ENCODE measurements at regions not wholly inside any gene's neighbourhood (a gene's known extent, or its start where the extent isn't known, plus 50 kb on each side); places are given as distances from the start of the nearest gene placed in this dataset.

DNA sequence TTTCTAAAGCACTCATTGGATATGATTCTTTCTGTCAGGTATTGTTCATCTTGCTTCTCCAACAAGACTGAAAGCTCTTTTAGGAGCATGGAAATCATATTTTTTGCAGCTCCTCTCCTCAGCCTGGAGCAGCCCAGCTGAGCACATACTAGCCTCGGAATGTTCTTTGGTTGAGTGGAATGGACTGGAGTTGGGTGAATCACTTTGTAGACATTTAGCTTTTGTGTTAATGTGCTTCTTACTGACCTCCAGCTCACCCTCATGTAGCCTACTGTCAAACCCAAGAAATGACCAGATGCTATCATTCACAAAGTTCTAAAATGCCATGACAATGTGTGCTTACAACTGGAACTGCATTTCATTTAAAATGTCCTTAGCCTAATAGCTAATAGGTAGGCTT lies 161.1 kb downstream of the NUAK1 start:
- Histone ChIP-seq H3K4me3 (ENCODE audit: low read depth, low read length) (no peak overlapping the region), H2AFZ (no peak overlapping the region), H3K27me3 (ENCODE audit: control insufficient read depth, insufficient read depth, low read length) (no peaks in the 10 kb centered on the region), H3K4me1 (peaks cover 11% of the 10 kb centered on the region), H3K79me2 (no peaks in the 10 kb centered on the region), H3K4me2 (ENCODE audit: low read length) (no peak overlapping the region), H3K9me3 (ENCODE audit: control insufficient read depth, low read length) (no peaks in the 10 kb centered on the region), H3K36me3 (ENCODE audit: control insufficient read depth, insufficient read depth, low read length) (no peaks in the 10 kb centered on the region), H3K27ac (no peak overlapping the region), H3K9ac (no peak overlapping the region)
- TF ChIP-seq, protein P1, sequence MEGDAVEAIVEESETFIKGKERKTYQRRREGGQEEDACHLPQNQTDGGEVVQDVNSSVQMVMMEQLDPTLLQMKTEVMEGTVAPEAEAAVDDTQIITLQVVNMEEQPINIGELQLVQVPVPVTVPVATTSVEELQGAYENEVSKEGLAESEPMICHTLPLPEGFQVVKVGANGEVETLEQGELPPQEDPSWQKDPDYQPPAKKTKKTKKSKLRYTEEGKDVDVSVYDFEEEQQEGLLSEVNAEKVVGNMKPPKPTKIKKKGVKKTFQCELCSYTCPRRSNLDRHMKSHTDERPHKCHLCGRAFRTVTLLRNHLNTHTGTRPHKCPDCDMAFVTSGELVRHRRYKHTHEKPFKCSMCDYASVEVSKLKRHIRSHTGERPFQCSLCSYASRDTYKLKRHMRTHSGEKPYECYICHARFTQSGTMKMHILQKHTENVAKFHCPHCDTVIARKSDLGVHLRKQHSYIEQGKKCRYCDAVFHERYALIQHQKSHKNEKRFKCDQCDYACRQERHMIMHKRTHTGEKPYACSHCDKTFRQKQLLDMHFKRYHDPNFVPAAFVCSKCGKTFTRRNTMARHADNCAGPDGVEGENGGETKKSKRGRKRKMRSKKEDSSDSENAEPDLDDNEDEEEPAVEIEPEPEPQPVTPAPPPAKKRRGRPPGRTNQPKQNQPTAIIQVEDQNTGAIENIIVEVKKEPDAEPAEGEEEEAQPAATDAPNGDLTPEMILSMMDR (IDR thresholded peaks at IDR 0.05), result no peak

DNA sequence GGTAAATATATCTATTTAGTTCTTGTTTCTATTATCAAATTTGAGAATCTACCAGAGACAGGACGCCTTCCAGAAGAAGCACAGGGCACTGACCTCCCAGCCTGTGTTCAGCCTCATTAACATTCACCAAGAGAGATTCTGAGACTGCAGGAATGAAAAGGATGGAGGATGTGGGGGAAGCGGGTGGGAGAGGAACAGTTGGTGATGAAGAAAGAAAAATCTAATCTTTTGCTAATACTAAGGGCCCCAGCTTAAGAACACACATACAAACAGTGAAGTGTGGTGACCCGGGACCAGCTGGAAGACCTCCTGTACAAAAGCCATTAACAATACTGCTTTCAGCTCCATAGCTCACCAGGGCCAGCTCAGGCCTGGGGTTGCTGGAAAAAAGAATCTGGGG lies 160.5 kb downstream of the NUAK1 start:
- Histone ChIP-seq H3K9me3 (ENCODE audit: control insufficient read depth, low read length) (no peaks in the 10 kb centered on the region), H3K4me2 (ENCODE audit: low read length) (no peak overlapping the region), H3K4me1 (peaks cover 11% of the 10 kb centered on the region), H3K27ac (no peak overlapping the region), H3K36me3 (ENCODE audit: control insufficient read depth, insufficient read depth, low read length) (no peaks in the 10 kb centered on the region), H2AFZ (no peak overlapping the region), H3K27me3 (ENCODE audit: control insufficient read depth, insufficient read depth, low read length) (no peaks in the 10 kb centered on the region), H3K9ac (no peak overlapping the region), H3K79me2 (no peaks in the 10 kb centered on the region), H3K4me3 (ENCODE audit: low read depth, low read length) (no peak overlapping the region)
- TF ChIP-seq, protein P1 (IDR thresholded peaks at IDR 0.05), result no peak

DNA sequence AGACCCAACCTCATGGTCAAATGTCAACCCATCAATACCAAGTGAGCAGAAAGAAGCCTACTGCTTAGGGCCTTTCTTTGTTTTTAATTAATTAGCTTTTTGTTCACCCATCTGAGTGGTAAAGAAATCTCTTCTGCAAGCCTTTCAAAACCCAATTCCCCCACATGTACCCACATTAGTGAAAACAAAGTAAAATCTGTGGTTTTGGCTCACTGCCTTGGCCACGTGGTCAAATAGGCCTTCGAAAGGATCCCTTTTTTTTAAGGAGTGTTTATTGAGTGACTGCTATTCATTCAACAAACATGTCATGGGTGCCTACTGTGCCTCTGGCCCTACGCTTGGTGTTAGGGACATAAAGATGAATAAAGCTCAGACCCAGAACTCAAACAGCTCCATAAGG lies 160.1 kb downstream of the NUAK1 start:
- no peak overlapping the region for H3K4me2 ChIP-seq (ENCODE audit: low read length)
- H3K27me3 ChIP-seq (ENCODE audit: control insufficient read depth, insufficient read depth, low read length), result no peaks in the 10 kb centered on the region
- peaks cover 11% of the 10 kb centered on the region for H3K4me1 ChIP-seq
- no peaks in the 10 kb centered on the region for H3K79me2 ChIP-seq
- no peak overlapping the region for H2AFZ ChIP-seq
- H3K9ac ChIP-seq, result no peak overlapping the region
- no peak overlapping the region for H3K4me3 ChIP-seq (ENCODE audit: low read depth, low read length)
- no peak overlapping the region for H3K27ac ChIP-seq
- no peaks in the 10 kb centered on the region for H3K9me3 ChIP-seq (ENCODE audit: control insufficient read depth, low read length)
- no peaks in the 10 kb centered on the region for H3K36me3 ChIP-seq (ENCODE audit: control insufficient read depth, insufficient read depth, low read length)
- TF ChIP-seq, protein P1 (IDR thresholded peaks at IDR 0.05), result no peak

DNA sequence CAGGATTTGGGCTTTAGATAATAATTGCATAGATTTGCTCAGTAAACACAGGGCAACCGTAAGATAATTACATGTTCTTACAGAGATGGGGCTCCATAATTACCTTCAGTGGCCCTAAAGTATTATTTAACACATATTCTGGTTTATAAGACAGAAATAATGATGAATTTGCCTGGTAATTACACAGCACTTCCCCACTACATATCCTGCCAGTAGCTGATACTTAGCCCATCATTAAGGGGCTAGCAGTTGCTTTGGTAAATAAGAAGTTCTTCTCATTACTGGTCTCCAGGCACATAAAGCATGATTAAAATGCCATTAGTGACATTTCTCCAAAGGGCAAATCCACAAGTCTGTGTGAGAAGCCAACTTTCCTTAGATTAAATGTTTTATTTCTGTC lies 158.7 kb downstream of the NUAK1 start:
- Histone ChIP-seq H3K9ac (no peak overlapping the region), H3K79me2 (no peaks in the 10 kb centered on the region), H3K4me3 (ENCODE audit: low read depth, low read length) (no peak overlapping the region), H3K4me1 (peaks cover 11% of the 10 kb centered on the region), H3K4me2 (ENCODE audit: low read length) (no peak overlapping the region), H3K36me3 (ENCODE audit: control insufficient read depth, insufficient read depth, low read length) (no peaks in the 10 kb centered on the region), H3K27me3 (ENCODE audit: control insufficient read depth, insufficient read depth, low read length) (no peaks in the 10 kb centered on the region), H3K9me3 (ENCODE audit: control insufficient read depth, low read length) (no peaks in the 10 kb centered on the region), H3K27ac (no peak overlapping the region), H2AFZ (no peak overlapping the region)
- TF ChIP-seq, protein P1 (IDR thresholded peaks at IDR 0.05), result no peak

DNA sequence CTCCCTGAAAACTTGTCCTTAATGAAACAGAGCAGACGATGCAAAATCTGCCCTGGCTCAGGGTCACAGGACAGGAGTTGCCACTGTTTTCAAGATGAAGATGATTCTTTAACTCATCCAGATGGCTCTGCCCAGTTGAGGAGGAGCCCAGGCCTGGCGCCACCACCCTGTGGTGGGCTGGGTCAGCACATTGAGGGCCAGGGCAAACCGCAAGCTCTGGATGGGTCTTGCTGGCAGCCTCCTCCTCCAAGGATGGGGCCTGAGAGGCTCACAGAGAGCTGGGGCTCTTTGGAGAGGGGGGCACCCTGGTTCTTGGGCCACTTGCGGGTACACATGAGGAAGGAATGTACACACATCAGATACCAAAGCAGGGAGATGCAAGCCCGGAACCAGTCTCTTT lies 158.2 kb downstream of the NUAK1 start:
- no peak overlapping the region for H2AFZ ChIP-seq
- peaks cover 11% of the 10 kb centered on the region for H3K4me1 ChIP-seq
- H3K36me3 ChIP-seq (ENCODE audit: control insufficient read depth, insufficient read depth, low read length), result no peaks in the 10 kb centered on the region
- no peak overlapping the region for H3K4me3 ChIP-seq (ENCODE audit: low read depth, low read length)
- no peaks in the 10 kb centered on the region for H3K27me3 ChIP-seq (ENCODE audit: control insufficient read depth, insufficient read depth, low read length)
- no peak overlapping the region for H3K4me2 ChIP-seq (ENCODE audit: low read length)
- H3K9me3 ChIP-seq (ENCODE audit: control insufficient read depth, low read length), result no peaks in the 10 kb centered on the region
- TF ChIP-seq, protein P1 (IDR thresholded peaks at IDR 0.05), result no peak
- H3K9ac ChIP-seq, result no peak overlapping the region
- H3K79me2 ChIP-seq, result no peaks in the 10 kb centered on the region
- no peak overlapping the region for H3K27ac ChIP-seq
